SU-DHL-6 (cell line): ENCODE measurements at regions not wholly inside any gene's neighbourhood (a gene's known extent, or its start where the extent isn't known, plus 50 kb on each side); places are given as distances from the start of the nearest gene placed in this dataset.

Experiments used
- H2AFZ ChIP-seq: fragments of 200-600 bp; sonication (generic); 2 replicates; pipeline ENCODE4 v1.6.1; 2014; ENCODE audit warnings: low read depth, mild to moderate bottlenecking, moderate library complexity, mixed read lengths, antibody characterized with exemption, low read length; ENCODE audit not compliant: severe bottlenecking
- H3F3A ChIP-seq: fragments of 200-600 bp; shearing (Covaris generic); 2 replicates; pipeline ENCODE4 v1.6.0; 2016; ENCODE audit warnings: antibody characterized with exemption, mild to moderate bottlenecking; ENCODE audit not compliant: insufficient read depth
- H3K27ac ChIP-seq: fragments of 200-600 bp; sonication (generic); 2 replicates; pipeline ENCODE4 v1.5.1; 2016; ENCODE audit warnings: low read depth, mild to moderate bottlenecking, low read length, moderate library complexity, mixed read lengths
- H3K27me3 ChIP-seq: fragments of 200-600 bp; sonication (generic), shearing (Covaris generic); 2 replicates; pipeline ENCODE4 v1.6.0; 2014; ENCODE audit warnings: mild to moderate bottlenecking, low read length
- H3K36me3 ChIP-seq: fragments of 200-600 bp; sonication (generic); 2 replicates; pipeline ENCODE4 v1.6.1; 2014; ENCODE audit warnings: mild to moderate bottlenecking, low read length, mixed read lengths
- H3K4me2 ChIP-seq: fragments of 300-600, 200-600 bp; shearing (Covaris generic), sonication (generic); 2 replicates; pipeline ENCODE4 v1.6.0; 2014; ENCODE audit warnings: low read length, low read depth, mild to moderate bottlenecking; ENCODE audit not compliant: poor library complexity, severe bottlenecking
- H3K4me3 ChIP-seq: fragments of 200-600 bp; sonication (generic); 2 replicates; pipeline ENCODE4 v1.5.1; 2014; ENCODE audit warnings: antibody characterized with exemption, low read length, mild to moderate bottlenecking, mixed read lengths; ENCODE audit not compliant: insufficient read depth, poor library complexity, severe bottlenecking
- H3K79me2 ChIP-seq: fragments of 200-600 bp; sonication (generic); 2 replicates; pipeline ENCODE4 v1.6.1; 2014; ENCODE audit warnings: mild to moderate bottlenecking, low read length, moderate library complexity; ENCODE audit not compliant: insufficient read depth
- H3K9ac ChIP-seq: fragments of 200-600 bp; sonication (generic); 2 replicates; pipeline ENCODE4 v1.7.0; 2014; ENCODE audit warnings: mild to moderate bottlenecking, low read length
- H3K9me2 ChIP-seq: fragments of 200-600 bp; sonication (generic); replicated peaks from 2 replicates; pipeline ENCODE4 v1.6.1; 2014; ENCODE audit warnings: low read length; ENCODE audit not compliant: insufficient read depth
- H3K9me3 ChIP-seq: fragments of 200-600 bp; sonication (generic); 2 replicates; pipeline ENCODE4 v1.6.1; 2014; ENCODE audit warnings: low read length, mixed read lengths; ENCODE audit not compliant: insufficient read depth
- H4K20me1 ChIP-seq: fragments of 200-600 bp; sonication (generic); 2 replicates; pipeline ENCODE4 v1.6.1; 2014; ENCODE audit warnings: low read depth, mild to moderate bottlenecking, antibody characterized with exemption, low read length, moderate library complexity, mixed read lengths
- EZH2phosphoT487 ChIP-seq: fragments of 200-600 bp; sonication (generic), shearing (Covaris generic); conservative IDR thresholded peaks from 2 replicates; pipeline ENCODE4 v1.6.1; 2018; ENCODE audit warnings: mild to moderate bottlenecking, antibody characterized with exemption, low read length, moderate library complexity, mixed read lengths
- TF ChIP-seq, protein P1 (sequence below): fragments of 200-600 bp; sonication (generic); IDR thresholded peaks from one replicate; pipeline ENCODE4 v1.5.1; 2017; ENCODE audit warnings: antibody characterized with exemption, mild to moderate bottlenecking, low read length, moderate library complexity; ENCODE audit not compliant: insufficient read depth, poor library complexity, severe bottlenecking

DNA sequence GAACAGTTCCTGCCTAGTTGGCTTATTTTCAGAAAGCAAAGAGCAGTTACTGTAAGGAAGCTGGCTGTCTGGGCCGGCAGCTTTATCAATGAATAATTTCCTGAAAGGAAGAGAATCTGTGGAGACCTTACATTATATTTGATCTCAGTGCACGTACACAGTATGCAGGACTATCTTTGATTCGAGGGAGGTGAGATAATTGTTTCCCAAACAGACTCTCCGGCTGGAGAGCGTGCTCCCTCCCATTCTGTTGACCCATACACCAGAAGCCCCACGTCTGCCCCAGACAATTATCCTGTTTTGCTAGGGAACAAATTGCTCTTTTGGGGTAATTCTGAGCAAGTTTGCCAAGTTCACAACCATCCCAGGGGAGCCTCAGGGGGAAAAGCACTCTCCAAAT lies 1115.0 kb downstream of the VRK1 start:
- no peaks in the 10 kb centered on the region for H3K9me3 ChIP-seq
- no peaks in the 10 kb centered on the region for H3K27me3 ChIP-seq
- H3K79me2 ChIP-seq = no peaks in the 10 kb centered on the region
- H3K4me3 ChIP-seq = no peak overlapping the region
- no peaks in the 10 kb centered on the region for H3F3A ChIP-seq
- no peaks in the 10 kb centered on the region for H4K20me1 ChIP-seq
- H3K9me2 ChIP-seq = no peaks in the 10 kb centered on the region
- H3K36me3 ChIP-seq = no peaks in the 10 kb centered on the region
- H3K9ac ChIP-seq = no peak overlapping the region
- no peak for TF ChIP-seq EZH2phosphoT487
- TF ChIP-seq, protein P1, sequence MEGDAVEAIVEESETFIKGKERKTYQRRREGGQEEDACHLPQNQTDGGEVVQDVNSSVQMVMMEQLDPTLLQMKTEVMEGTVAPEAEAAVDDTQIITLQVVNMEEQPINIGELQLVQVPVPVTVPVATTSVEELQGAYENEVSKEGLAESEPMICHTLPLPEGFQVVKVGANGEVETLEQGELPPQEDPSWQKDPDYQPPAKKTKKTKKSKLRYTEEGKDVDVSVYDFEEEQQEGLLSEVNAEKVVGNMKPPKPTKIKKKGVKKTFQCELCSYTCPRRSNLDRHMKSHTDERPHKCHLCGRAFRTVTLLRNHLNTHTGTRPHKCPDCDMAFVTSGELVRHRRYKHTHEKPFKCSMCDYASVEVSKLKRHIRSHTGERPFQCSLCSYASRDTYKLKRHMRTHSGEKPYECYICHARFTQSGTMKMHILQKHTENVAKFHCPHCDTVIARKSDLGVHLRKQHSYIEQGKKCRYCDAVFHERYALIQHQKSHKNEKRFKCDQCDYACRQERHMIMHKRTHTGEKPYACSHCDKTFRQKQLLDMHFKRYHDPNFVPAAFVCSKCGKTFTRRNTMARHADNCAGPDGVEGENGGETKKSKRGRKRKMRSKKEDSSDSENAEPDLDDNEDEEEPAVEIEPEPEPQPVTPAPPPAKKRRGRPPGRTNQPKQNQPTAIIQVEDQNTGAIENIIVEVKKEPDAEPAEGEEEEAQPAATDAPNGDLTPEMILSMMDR = no peak
- H3K27ac ChIP-seq = no peak overlapping the region
- no peak overlapping the region for H3K4me2 ChIP-seq
- H2AFZ ChIP-seq = no peak overlapping the region

GRCh38 chr14:97916100-97916499 lies 1118.9 kb downstream of the VRK1 start:
- Histone ChIP-seq H3K36me3 (no peaks in the 10 kb centered on the region), H3K4me3 (no peak overlapping the region), H3K9ac (no peak overlapping the region), H3K79me2 (no peaks in the 10 kb centered on the region), H3K4me2 (no peak overlapping the region), H3F3A (no peaks in the 10 kb centered on the region), H4K20me1 (no peaks in the 10 kb centered on the region), H3K27ac (no peak overlapping the region), H3K27me3 (no peaks in the 10 kb centered on the region), H2AFZ (no peak overlapping the region), H3K9me3 (no peaks in the 10 kb centered on the region), H3K9me2 (no peaks in the 10 kb centered on the region)
- no peak for TF ChIP-seq EZH2phosphoT487
- TF ChIP-seq, protein P1 = no peak

- Histone ChIP-seq H2AFZ (no peak overlapping the region), H4K20me1 (no peaks in the 10 kb centered on the region), H3K36me3 (no peaks in the 10 kb centered on the region), H3K9ac (no peak overlapping the region), H3F3A (no peaks in the 10 kb centered on the region), H3K27ac (no peak overlapping the region), H3K4me2 (no peak overlapping the region), H3K4me3 (no peak overlapping the region), H3K79me2 (no peaks in the 10 kb centered on the region), H3K9me3 (no peaks in the 10 kb centered on the region), H3K27me3 (no peaks in the 10 kb centered on the region), H3K9me2 (no peaks in the 10 kb centered on the region)
- TF ChIP-seq, protein P1 = no peak
- TF ChIP-seq EZH2phosphoT487 = no peak
These were observed 1119.7 kb downstream of the VRK1 start for GRCh38 chr14:97916669-97917568.
